ENCODE measurements at regions not wholly inside any gene's neighbourhood (a gene's known extent, or its start where the extent isn't known, plus 50 kb on each side); places are given as distances from the start of the nearest gene placed in this dataset.

GRCh38 chr2:234690569-234691213 is 193.8 kb upstream of the ARL4C start:
- CTCF ChIA-PET, result interaction anchor here (0.6 kb wide), 1 partner anchor 9 kb away, joined by 3 read pairs; no protein-coding TSS in a partner anchor

DNA sequence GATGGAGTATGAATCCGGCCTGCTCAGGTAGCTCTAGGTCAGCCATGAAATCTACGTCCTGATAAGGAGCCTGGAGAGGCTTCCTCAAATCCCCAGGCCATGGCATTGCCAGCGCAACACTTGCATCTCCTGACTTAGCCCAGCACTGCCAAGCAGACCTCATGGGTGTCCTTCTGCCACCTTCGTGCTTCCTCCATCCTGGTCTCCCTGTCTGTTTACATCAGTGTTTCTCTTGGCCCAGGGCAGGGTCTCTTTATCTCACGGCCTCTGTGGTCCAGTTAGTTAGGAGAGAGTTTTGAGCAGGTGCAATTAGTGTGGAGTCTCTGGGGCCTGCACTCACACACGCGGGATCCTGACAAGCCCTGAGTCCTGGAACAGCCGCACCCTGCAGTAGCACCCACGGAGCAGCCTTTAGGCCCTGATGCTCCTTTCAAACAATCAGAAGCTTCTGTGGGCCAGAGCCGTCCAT is 193.1 kb upstream of the ARL4C start:
- peaks cover 34% of the 10 kb centered on the region for H3K4me1 ChIP-seq (ENCODE audit: insufficient read depth, low read length)
- no TSS peak for BruUV-seq (replicated peaks)

More at GRCh38 chr2:234690569-234691213, 193.8 kb upstream of the ARL4C start:
- intact Hi-C loops (cut with micrococcal nuclease), result loop anchor here (5.0 kb wide), 2 partner anchors 132 to 262 kb away; partner anchors contain the start of gene SH3BP4
- POLR2A ChIA-PET (ENCODE audit: unreplicated experiment), result interaction anchor here (0.6 to 1.0 kb wide), 4 partner anchors 11 to 751 kb away, joined by 4 to 14 read pairs (median 6); no protein-coding TSS in a partner anchor
- no TSS peak for BruUV-seq (replicated peaks)
- H3K4me1 ChIP-seq (ENCODE audit: insufficient read depth, low read length), result peaks cover 34% of the 10 kb centered on the region
- H3K4me2 ChIP-seq (ENCODE audit: low read length), result peak overlapping the region; percentile 76
- H3K27me3 ChIP-seq (ENCODE audit: low read length), result no peaks in the 10 kb centered on the region
- no peaks in the 10 kb centered on the region for H4K20me1 ChIP-seq (ENCODE audit: low read length)
- peak overlapping the region; percentile 21; the same call in 1 of the 2 replicates for H3K4me3 ChIP-seq (ENCODE audit: low read length)
- ATAC-seq (peak; percentile 88), DNase-seq (peak; percentile 67)
- H3K27ac ChIP-seq (ENCODE audit: low read length), result peak overlapping the region; percentile 58
- no peaks in the 10 kb centered on the region for H3F3A ChIP-seq (ENCODE audit: low read length, unreplicated experiment)
- TF ChIP-seq EZH2phosphoT487 (IDR thresholded peaks at IDR 0.05; ENCODE audit: borderline replicate concordance, low read length) (no peak), EZH2 (IDR thresholded peaks at IDR 0.05; ENCODE audit: low read length, unreplicated experiment) (no peak)
- TF ChIP-seq, protein P1, sequence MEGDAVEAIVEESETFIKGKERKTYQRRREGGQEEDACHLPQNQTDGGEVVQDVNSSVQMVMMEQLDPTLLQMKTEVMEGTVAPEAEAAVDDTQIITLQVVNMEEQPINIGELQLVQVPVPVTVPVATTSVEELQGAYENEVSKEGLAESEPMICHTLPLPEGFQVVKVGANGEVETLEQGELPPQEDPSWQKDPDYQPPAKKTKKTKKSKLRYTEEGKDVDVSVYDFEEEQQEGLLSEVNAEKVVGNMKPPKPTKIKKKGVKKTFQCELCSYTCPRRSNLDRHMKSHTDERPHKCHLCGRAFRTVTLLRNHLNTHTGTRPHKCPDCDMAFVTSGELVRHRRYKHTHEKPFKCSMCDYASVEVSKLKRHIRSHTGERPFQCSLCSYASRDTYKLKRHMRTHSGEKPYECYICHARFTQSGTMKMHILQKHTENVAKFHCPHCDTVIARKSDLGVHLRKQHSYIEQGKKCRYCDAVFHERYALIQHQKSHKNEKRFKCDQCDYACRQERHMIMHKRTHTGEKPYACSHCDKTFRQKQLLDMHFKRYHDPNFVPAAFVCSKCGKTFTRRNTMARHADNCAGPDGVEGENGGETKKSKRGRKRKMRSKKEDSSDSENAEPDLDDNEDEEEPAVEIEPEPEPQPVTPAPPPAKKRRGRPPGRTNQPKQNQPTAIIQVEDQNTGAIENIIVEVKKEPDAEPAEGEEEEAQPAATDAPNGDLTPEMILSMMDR (conservative IDR thresholded peaks at IDR 0.05; ENCODE audit: low read depth, low read length), result no peak
- H2AFZ ChIP-seq (ENCODE audit: low read length), result peak overlapping the region; percentile 71
- no peaks in the 10 kb centered on the region for H3K36me3 ChIP-seq (ENCODE audit: low read depth, low read length)
- no peak overlapping the region for H3K9ac ChIP-seq (ENCODE audit: low read length)
- no peaks in the 10 kb centered on the region for H3K9me2 ChIP-seq (replicated peaks; ENCODE audit: low read length)
- H3K79me2 ChIP-seq (ENCODE audit: low read length), result no peaks in the 10 kb centered on the region
- H3K9me3 ChIP-seq (ENCODE audit: low read length), result no peaks in the 10 kb centered on the region

More for the DNA sequence above, 193.1 kb upstream of the ARL4C start:
- ChIA-PET CTCF (no interaction called here), POLR2A (ENCODE audit: unreplicated experiment) (interaction anchor here (0.6 kb wide), 1 partner anchor 260 kb away, joined by 7 read pairs; no protein-coding TSS in a partner anchor)
- Histone ChIP-seq H3K4me3 (ENCODE audit: low read length) (no peak overlapping the region), H3K36me3 (ENCODE audit: low read depth, low read length) (no peaks in the 10 kb centered on the region), H3K27me3 (ENCODE audit: low read length) (no peaks in the 10 kb centered on the region), H3K4me2 (ENCODE audit: low read length) (peak overlapping the region; percentile 76; the same call in 1 of the 2 replicates), H4K20me1 (ENCODE audit: low read length) (no peaks in the 10 kb centered on the region), H3K79me2 (ENCODE audit: low read length) (no peaks in the 10 kb centered on the region), H3K27ac (ENCODE audit: low read length) (no peak overlapping the region), H2AFZ (ENCODE audit: low read length) (no peak overlapping the region), H3K9me3 (ENCODE audit: low read length) (no peaks in the 10 kb centered on the region), H3K9me2 (replicated peaks; ENCODE audit: low read length) (no peaks in the 10 kb centered on the region), H3F3A (ENCODE audit: low read length, unreplicated experiment) (no peaks in the 10 kb centered on the region), H3K9ac (ENCODE audit: low read length) (no peak overlapping the region)
- no peak for DNase-seq
- ATAC-seq, result no peak
- intact Hi-C loops (cut with micrococcal nuclease), result loop anchor here (5.0 kb wide), 2 partner anchors 132 to 262 kb away; partner anchors contain the start of gene SH3BP4
- TF ChIP-seq EZH2phosphoT487 (IDR thresholded peaks at IDR 0.05; ENCODE audit: borderline replicate concordance, low read length) (no peak), EZH2 (IDR thresholded peaks at IDR 0.05; ENCODE audit: low read length, unreplicated experiment) (no peak)
- TF ChIP-seq, protein P1 (conservative IDR thresholded peaks at IDR 0.05; ENCODE audit: low read depth, low read length), result no peak
